M059J (cell line): ENCODE measurements at regions not wholly inside any gene's neighbourhood (a gene's known extent, or its start where the extent isn't known, plus 50 kb on each side); places are given as distances from the start of the nearest gene placed in this dataset.

Experiments
- DNase-seq: peaks from one replicate; pipeline ENCODE4 v3.0.0-alpha.2; 2012; ENCODE audit warnings: low read depth

GRCh38 chr1:184219414-184219813 lies 167.4 kb upstream of the C1orf21 start:
- DNase-seq: no peak

GRCh38 chr1:184219883-184220282 lies 166.9 kb upstream of the C1orf21 start:
- no peak for DNase-seq

DNA sequence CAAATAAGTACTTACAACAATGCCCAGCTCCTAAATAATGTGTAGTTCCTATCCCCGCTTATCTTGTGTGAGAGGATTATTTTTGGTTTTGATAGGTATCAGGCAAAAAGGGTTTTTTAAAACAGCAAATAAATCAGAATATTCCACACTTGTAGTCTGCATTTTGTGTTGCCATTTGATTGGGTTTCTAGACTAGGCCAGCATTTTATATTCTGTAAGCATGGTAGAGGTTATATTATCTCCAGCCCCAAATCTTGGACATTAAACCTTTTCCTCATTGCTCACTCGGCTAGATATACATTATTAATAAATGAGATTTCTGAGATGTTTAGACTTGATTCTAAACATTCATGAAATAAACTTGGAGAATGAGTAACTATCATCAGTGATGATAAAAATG lies 165.7 kb upstream of the C1orf21 start:
- DNase-seq: no peak

DNA sequence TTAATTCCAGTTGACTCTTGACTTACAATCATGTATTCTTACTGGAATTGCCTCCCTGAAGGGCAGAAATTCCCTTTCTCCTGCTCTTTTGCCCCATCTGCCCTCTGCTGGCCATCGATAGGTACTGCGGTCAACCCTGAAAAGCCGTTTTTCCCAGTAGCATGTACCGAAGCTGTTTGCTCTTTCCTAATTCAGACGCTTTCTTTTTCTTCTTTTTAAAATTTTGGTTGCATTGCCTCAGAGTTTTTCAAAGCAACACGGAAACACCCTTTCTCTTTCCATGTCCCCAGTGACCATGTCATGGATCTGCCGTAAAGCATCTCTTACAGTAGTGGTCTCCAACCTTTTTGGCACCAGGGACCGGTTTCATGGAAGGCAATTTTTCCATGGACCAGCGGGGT lies 164.2 kb upstream of the C1orf21 start:
- peak; percentile 52 for DNase-seq

DNA sequence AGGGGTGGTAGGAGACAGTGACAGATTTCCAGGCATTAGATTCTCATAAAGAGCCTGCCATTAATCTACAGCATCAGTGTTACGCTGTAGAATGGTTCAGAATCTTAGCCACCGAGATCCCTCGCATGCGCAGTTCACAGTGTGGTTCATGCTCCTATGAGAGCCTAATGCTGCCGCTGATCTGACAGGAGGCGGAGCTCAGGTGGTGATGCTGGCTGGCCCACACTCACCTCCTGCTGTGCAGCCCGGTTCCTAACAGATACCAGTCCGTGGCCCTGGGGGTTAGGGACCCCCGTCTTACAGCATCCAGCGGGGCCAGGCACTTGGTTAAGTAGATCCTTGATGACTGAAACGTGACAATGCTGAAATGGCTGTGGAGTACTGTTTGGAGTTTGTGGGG lies 163.6 kb upstream of the C1orf21 start:
- peak; percentile 53 for DNase-seq

GRCh38 chr1:184225283-184226099 lies 161.3 kb upstream of the C1orf21 start:
- DNase-seq: no peak

GRCh38 chr1:184226100-184226487 lies 160.7 kb upstream of the C1orf21 start:
- DNase-seq: no peak

DNA sequence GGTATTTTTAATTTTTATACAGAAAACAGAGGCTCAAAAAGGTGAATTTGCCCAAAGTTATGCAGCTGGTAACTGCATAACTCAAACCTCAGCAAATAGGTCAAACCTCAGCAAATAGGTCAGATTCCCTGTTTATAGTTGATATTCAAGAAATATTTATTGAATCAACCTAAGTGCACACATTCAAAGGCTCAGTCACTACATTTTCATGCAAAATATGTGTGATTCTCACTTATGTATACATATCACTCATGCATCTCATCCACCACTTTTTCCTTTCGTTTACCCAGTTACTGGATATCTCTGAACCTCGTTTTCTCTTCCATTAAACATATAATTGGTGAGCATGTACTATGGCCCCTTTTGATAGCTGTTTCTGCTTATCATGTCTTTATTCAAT lies 158.3 kb upstream of the C1orf21 start:
- no peak for DNase-seq

GRCh38 chr1:184237588-184237987 lies 149.2 kb upstream of the C1orf21 start:
- no peak for DNase-seq

DNA sequence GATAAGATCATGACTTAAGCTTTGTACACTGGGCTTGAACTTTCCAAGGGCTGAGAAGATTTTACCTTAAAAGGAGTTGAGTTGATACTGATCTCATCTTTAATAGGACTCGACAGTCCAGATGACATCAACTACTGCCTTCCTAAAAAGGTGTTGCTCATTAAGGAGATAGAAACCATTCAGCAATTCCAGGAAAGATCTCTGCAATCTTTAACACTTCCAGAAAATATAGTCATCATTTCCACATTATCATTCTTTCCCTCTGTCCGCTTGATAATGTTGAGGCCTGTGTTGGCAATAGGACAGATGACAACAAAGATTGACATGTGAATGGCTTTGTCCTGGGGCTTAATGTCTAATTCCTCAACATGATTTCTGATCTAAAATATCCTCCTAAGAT lies 145.4 kb upstream of the C1orf21 start:
- DNase-seq: no peak

DNA sequence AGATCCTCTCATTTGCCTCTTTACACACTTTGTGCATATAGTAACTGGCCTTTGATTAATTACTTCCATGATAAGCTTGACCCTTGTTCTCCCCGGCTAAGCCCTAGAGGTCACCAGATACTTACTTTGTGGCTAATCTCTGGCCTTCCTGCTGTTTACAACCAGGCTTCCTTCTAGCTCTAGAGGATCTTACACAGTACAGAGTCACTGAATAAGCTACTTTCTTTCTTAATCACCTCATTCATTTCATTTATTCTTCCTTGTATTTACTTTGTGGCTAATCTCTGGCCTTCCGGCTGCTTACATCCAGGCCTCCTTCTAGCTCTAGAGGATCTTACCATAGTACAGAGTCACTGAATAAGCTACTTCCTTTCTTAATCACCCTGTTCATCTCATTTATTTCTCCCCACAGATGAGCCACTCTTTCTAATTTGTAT lies 144.3 kb upstream of the C1orf21 start:
- DNase-seq: peak; percentile 43

DNA sequence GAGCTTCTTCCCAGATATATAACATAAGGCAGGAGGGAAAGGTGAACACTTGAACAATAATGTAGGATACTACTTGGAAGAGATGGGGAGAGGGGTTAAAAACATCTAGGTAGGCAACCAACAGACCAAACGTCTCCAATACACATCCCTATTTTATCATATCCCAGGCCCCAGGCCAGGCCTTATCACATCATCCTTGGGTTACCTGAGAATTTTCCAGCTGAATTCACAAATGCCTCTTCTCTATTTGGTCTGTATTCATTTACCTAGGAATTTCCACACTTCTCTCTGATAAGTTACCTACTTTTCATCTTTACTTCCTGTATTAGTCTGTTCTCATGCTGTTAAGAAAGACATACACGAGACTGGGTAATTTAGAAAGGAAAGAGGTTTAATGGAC lies 141.9 kb upstream of the C1orf21 start:
- DNase-seq: no peak

DNA sequence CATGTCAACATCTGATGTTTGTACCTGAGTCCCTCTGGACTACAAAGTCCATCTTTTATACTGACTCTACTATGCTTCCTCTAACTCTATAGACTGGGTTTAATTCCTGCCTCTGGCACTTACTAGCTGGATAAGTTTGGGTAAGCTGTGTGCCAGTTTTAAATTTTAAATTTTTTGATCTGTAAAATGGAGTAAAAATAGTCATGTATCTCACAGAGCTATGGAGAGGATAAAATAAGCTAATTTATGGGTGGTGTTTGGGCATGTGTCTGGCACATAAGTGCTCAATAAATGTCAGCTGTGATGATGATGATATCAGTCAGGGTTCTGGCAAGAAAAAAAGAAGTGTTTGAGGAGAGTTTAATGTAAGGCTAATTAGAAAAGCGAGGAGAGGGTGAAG lies 139.2 kb upstream of the C1orf21 start:
- DNase-seq: no peak

GRCh38 chr1:184253921-184254320 lies 132.9 kb upstream of the C1orf21 start:
- DNase-seq: no peak

DNA sequence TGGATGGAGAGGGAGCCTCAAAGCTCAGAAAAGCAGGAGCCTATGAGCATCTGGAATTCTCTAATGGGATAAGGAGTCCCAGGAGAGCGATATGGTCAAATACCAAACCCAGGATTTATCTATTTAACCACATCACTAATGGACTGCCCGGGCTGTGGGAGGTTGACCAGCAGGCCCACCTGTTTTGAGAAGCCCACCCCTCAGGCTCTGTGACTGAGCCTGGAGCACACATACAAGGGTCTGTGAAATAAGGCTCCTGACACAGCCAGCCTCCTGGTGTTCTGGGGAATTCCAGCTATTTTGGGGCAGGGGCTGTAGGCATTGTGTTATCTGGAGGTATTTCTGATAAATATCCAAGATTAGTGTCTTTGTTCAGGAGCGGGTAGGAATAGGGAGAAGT lies 132.0 kb upstream of the C1orf21 start:
- no peak for DNase-seq

GRCh38 chr1:184255560-184255959 lies 131.3 kb upstream of the C1orf21 start:
- DNase-seq: no peak

DNA sequence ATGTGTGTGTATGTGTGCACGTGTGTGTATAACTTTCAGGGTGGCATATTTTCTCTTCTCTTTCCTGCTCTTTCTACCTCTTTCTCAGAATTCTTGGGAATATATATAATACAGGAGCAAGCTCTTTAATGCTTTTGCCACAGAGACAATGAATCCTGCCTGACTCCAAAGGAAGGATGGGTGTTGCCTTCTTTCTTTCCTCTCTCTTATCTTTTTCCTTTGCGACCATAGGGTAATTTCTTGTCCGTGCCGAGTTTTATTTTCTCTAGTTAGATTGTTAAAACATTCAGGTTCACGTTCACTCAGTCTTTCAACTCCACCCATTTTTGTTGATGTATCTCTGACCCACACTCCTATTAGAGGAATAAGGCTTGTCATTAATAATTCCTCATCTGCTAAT lies 129.0 kb upstream of the C1orf21 start:
- no peak for DNase-seq

DNA sequence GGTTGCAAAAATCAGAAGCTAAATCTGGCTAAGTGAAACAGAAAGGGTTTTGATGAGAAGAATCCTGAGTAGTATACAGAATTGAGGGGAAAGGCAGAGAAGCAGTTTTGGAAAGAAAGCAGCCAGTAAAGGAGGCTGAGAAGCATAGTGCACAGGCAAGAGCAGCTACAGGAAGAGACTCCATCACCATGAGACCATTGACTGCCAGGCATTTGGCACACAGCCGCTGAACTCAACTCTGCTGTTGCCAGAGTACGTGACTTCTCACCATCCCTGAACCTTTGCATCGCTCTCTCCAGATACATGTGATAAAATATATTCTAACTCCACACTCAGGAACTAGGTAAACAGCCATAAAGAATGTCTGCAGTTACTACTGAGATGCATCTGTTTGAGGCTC lies 128.3 kb upstream of the C1orf21 start:
- DNase-seq: no peak

DNA sequence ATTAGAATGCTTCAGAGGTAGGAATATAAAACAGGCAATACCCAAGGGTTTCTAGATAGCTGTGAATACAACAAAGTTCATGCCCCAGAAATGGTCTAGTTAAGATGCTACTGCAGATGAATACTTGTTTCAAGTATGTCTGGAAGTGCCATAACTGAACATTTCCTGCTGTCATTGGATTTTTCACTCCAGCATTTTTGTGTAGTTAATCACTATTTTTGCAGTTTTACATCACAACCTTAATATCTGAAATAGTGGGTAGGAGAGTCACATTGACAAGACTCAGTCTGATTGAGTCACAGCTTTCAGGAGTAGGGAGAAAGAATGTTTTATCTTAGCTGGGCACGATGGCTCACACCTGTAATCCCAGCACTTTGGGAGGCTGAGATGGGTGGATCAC lies 126.4 kb upstream of the C1orf21 start:
- peak; percentile 71 for DNase-seq

- DNase-seq: no peak
Measured at GRCh38 chr1:184262109-184262508, 124.7 kb upstream of the C1orf21 start.

GRCh38 chr1:184267747-184268146 lies 119.1 kb upstream of the C1orf21 start:
- no peak for DNase-seq

DNA sequence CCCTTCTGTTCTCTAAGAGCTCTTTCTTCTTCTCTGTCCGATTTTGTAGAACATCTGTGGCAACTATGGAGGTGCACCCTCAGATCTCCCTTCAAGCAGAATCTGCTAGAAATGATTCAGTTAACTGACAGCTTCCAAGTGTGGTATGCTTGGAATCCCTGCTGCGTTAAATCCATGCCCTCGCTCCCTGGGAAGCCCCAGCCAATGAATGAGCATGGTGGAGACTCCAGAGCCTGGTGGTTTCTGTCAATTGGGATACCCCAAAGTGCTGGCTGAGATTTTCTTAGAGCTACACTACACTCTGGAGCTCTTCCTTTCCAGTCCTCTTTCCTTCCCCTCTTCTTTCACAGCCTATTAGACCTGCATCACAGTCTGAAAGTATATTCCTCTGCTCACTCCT lies 116.3 kb upstream of the C1orf21 start:
- peak; percentile 46 for DNase-seq

DNA sequence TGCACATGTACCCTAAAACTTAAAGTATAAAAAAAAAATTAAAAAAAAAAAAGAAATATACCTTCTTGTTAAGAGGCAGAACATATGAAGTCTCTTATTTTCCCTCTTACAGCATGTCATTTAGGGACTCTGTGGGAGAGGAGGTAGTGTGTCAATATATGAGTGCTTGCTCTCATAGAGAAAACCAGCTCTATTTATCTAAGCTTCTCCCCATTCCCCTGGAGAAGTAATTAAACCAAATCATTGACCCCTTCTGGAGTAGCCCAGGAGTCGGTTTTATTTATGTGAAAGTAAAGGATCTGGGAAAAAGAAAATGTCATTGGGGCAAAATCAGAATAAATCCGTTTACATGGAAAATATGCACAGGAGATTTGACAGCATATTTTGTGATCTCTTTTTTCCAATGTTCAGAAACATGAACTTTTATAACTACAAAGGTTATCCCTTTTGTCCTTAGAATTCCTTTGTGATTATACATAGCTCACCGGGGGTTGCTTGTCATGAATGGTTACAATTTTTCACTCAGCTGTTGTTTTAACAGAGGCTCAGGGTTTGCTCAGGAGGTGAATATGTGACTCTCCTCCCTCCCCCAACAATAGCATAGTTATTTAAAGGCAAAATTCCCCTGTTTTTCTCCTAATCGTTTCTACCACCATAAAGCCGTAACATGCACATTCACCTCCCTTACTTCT lies 114.5 kb upstream of the C1orf21 start:
- DNase-seq: peak; percentile 70
